ENCODE measurements at regions not wholly inside any gene's neighbourhood (a gene's known extent, or its start where the extent isn't known, plus 50 kb on each side); places are given as distances from the start of the nearest gene placed in this dataset.

GRCh38 chr2:19632403-19632991 is 269.3 kb downstream of the TTC32 start:
- DNase-seq = peak; percentile 26 to 62 (median 61)
- intact Hi-C loops (cut with DNase I) = no loop called here

GRCh38 chr2:19631871-19632270 is 269.9 kb downstream of the TTC32 start:
- H3K27ac ChIP-seq = no peak overlapping the region
- TF ChIP-seq POLR2A (IDR thresholded peaks at IDR 0.05) (no peak), CTCF (IDR thresholded peaks at IDR 0.05) (no peak)
- no peak for DNase-seq

More at GRCh38 chr2:19632403-19632991, 269.3 kb downstream of the TTC32 start:
- Histone ChIP-seq H3K27me3 (no peaks in the 10 kb centered on the region), H3K27ac (no peak overlapping the region), H3K4me1 (replicated peaks in 1 of 2) (no peaks in the 10 kb centered on the region), H3K4me3 (no peak overlapping the region), H3K36me3 (replicated peaks in 1 of 2) (no peaks in the 10 kb centered on the region), H3K9me3 (replicated peaks in 1 of 3) (no peaks in the 10 kb centered on the region)
- TF ChIP-seq POLR2A (IDR thresholded peaks at IDR 0.05) = no peak
- TF ChIP-seq CTCF (IDR thresholded peaks at IDR 0.05) = no peak
- 52 to 70% (median 56%) methylated on average over 4 to 5 of the region's 5 CpGs for WGBS, 4 donors

GRCh38 chr2:19630921-19631320 is 270.9 kb downstream of the TTC32 start:
- Histone ChIP-seq H3K27ac (no peak overlapping the region), H3K27me3 (no peaks in the 10 kb centered on the region), H3K4me3 (no peak overlapping the region), H3K9me3 (replicated peaks in 1 of 3) (no peaks in the 10 kb centered on the region), H3K4me1 (replicated peaks in 1 of 2) (no peaks in the 10 kb centered on the region), H3K36me3 (replicated peaks in 1 of 2) (no peaks in the 10 kb centered on the region)
- TF ChIP-seq POLR2A (IDR thresholded peaks at IDR 0.05) (no peak), CTCF (IDR thresholded peaks at IDR 0.05) (no peak)
- 80 to 97% (median 89%) methylated on average over 2 of the region's 2 CpGs for WGBS, 4 donors
- DNase-seq = no peak
- intact Hi-C loops (cut with DNase I) = no loop called here

More at GRCh38 chr2:19631871-19632270, 269.9 kb downstream of the TTC32 start:
- Histone ChIP-seq H3K4me1 (replicated peaks in 1 of 2) (no peaks in the 10 kb centered on the region), H3K4me3 (no peak overlapping the region), H3K36me3 (replicated peaks in 1 of 2) (no peaks in the 10 kb centered on the region), H3K9me3 (replicated peaks in 1 of 3) (no peaks in the 10 kb centered on the region), H3K27me3 (no peaks in the 10 kb centered on the region)
- intact Hi-C loops (cut with DNase I) = no loop called here
- WGBS, 4 donors = 82 to 94% (median 90%) methylated on average over 1 of the region's 1 CpG

- no peak for TF ChIP-seq POLR2A (IDR thresholded peaks at IDR 0.05)
- TF ChIP-seq CTCF (IDR thresholded peaks at IDR 0.05) = no peak
- Histone ChIP-seq H3K9me3 (replicated peaks in 1 of 3) (no peaks in the 10 kb centered on the region), H3K4me3 (no peak overlapping the region), H3K36me3 (replicated peaks in 1 of 2) (no peaks in the 10 kb centered on the region), H3K4me1 (replicated peaks in 1 of 2) (no peaks in the 10 kb centered on the region), H3K27me3 (no peaks in the 10 kb centered on the region), H3K27ac (no peak overlapping the region)
- intact Hi-C loops (cut with DNase I) = no loop called here
- no peak for DNase-seq
These were observed 268.9 kb upstream of the OSR1 start for GRCh38 chr2:19627359-19627758.

All from adrenal gland (tissue), 9 donors.